Testis (tissue), 2 donors: ENCODE measurements at regions not wholly inside any gene's neighbourhood (a gene's known extent, or its start where the extent isn't known, plus 50 kb on each side); places are given as distances from the start of the nearest gene placed in this dataset.

Source experiments
- DNase-seq: peaks from one replicate; pipeline ENCODE4 v3.0.0-alpha.2; 2019
- H3K27ac ChIP-seq, 2 donors: fragments of 200-600 bp; sonication (generic); one replicate each; pipeline ENCODE4 v1.5.1; 2019
- H3K27me3 ChIP-seq: fragments of 200-600 bp; sonication (generic); one replicate; pipeline ENCODE4 v1.5.1; 2019
- H3K36me3 ChIP-seq: fragments of 200-600 bp; sonication (generic); one replicate; pipeline ENCODE4 v1.5.1; 2017; ENCODE audit warnings: low read depth; ENCODE audit errors: missing control alignments
- H3K4me1 ChIP-seq: fragments of 200-600 bp; sonication (generic); one replicate; pipeline ENCODE4 v1.5.1; 2019
- H3K4me3 ChIP-seq, 2 donors: fragments of 200-600 bp; sonication (generic); one replicate each; pipeline ENCODE4 v1.5.1; 2017 to 2019
- H3K9me3 ChIP-seq: fragments of 200-600 bp; sonication (generic); one replicate; pipeline ENCODE4 v1.5.1; 2017
- CTCF ChIP-seq, 3 experiments: fragments of 450-650 bp in 2 of 3; fragments of 200-600 bp in 1 of 3; sonication (generic) in 1 of 3; IDR thresholded peaks; one replicate each; pipeline ENCODE4 v1.5.1; 2016 to 2019; ENCODE audit warnings: antibody characterized with exemption in 3 of 3, mild to moderate bottlenecking in 2 of 3, moderate library complexity in 1 of 3
- POLR2A ChIP-seq: fragments of 450-650 bp; IDR thresholded peaks from one replicate; pipeline ENCODE4 v1.6.1; 2017; ENCODE audit warnings: antibody characterized with exemption, mild to moderate bottlenecking, moderate library complexity
- WGBS, 2 donors: methylation state at CpG; one replicate each; pipeline ENCODE4 v1.1.5; 2018; 5-methylcytosine and 5-hydroxymethylcytosine counted together
- intact Hi-C: fragments of 100-400 bp; cut with DNase I; formaldehyde crosslinking; loops from one replicate; pipeline ENCODE4 v1.15.1; 2023; ENCODE audit warnings: low total_unique reads

GRCh38 chr5:12109075-12109688 is 204.9 kb upstream of the CTNND2 start:
- intact Hi-C loops = no loop called here
- no peaks in the 10 kb centered on the region for H3K36me3 ChIP-seq
- 62 to 68% methylated on average over 5 of the region's 5 CpGs for WGBS, 2 donors
- no peaks in the 10 kb centered on the region for H3K9me3 ChIP-seq
- no peak overlapping the region for H3K27ac ChIP-seq
- DNase-seq = no peak
- TF ChIP-seq CTCF (IDR thresholded peaks at IDR 0.05) (no peak), POLR2A (no peak)
- H3K27me3 ChIP-seq = no peaks in the 10 kb centered on the region
- no peaks in the 10 kb centered on the region for H3K4me1 ChIP-seq
- no peak overlapping the region for H3K4me3 ChIP-seq

- WGBS, 2 donors = 84 to 88% methylated on average over 3 of the region's 3 CpGs
- no peaks in the 10 kb centered on the region for H3K27me3 ChIP-seq
- no peaks in the 10 kb centered on the region for H3K4me1 ChIP-seq
- H3K9me3 ChIP-seq = no peaks in the 10 kb centered on the region
- no peak for DNase-seq
- no peak overlapping the region for H3K27ac ChIP-seq
- intact Hi-C loops = no loop called here
- TF ChIP-seq POLR2A = no peak
- no peak for TF ChIP-seq CTCF (IDR thresholded peaks at IDR 0.05)
- no peaks in the 10 kb centered on the region for H3K36me3 ChIP-seq
- no peak overlapping the region for H3K4me3 ChIP-seq
Observed at GRCh38 chr5:12102151-12102550, 197.9 kb upstream of the CTNND2 start.

- intact Hi-C loops = no loop called here
- no peak for DNase-seq
- no peak overlapping the region for H3K27ac ChIP-seq
- H3K36me3 ChIP-seq = no peaks in the 10 kb centered on the region
- no peaks in the 10 kb centered on the region for H3K4me1 ChIP-seq
- no peaks in the 10 kb centered on the region for H3K27me3 ChIP-seq
- H3K9me3 ChIP-seq = no peaks in the 10 kb centered on the region
- TF ChIP-seq CTCF (IDR thresholded peaks at IDR 0.05) (no peak), POLR2A (no peak)
- H3K4me3 ChIP-seq = no peak overlapping the region
Observed at GRCh38 chr5:12100542-12100941, 196.3 kb upstream of the CTNND2 start.

- 73 to 76% methylated on average over 4 of the region's 4 CpGs for WGBS, 2 donors
- TF ChIP-seq CTCF (IDR thresholded peaks at IDR 0.05) (no peak), POLR2A (no peak)
- intact Hi-C loops = no loop called here
- H3K9me3 ChIP-seq = no peaks in the 10 kb centered on the region
- H3K27me3 ChIP-seq = no peaks in the 10 kb centered on the region
- no peaks in the 10 kb centered on the region for H3K4me1 ChIP-seq
- no peak overlapping the region for H3K27ac ChIP-seq
- no peak overlapping the region for H3K4me3 ChIP-seq
- no peak for DNase-seq
- H3K36me3 ChIP-seq = no peaks in the 10 kb centered on the region
Observed at GRCh38 chr5:12099296-12099695, 195.1 kb upstream of the CTNND2 start.

- Histone ChIP-seq H3K9me3 (no peaks in the 10 kb centered on the region), H3K27me3 (no peaks in the 10 kb centered on the region), H3K36me3 (no peaks in the 10 kb centered on the region), H3K4me3 (no peak overlapping the region), H3K4me1 (no peaks in the 10 kb centered on the region), H3K27ac (no peak overlapping the region)
- no peak for TF ChIP-seq CTCF (IDR thresholded peaks at IDR 0.05)
- no peak for TF ChIP-seq POLR2A
- intact Hi-C loops = no loop called here
- DNase-seq = no peak
- 45 to 55% methylated on average over 1 of the region's 1 CpG for WGBS, 2 donors
Observed at GRCh38 chr5:12095808-12096281, 191.6 kb upstream of the CTNND2 start.
